ENCODE measurements at regions not wholly inside any gene's neighbourhood (a gene's known extent, or its start where the extent isn't known, plus 50 kb on each side); places are given as distances from the start of the nearest gene placed in this dataset.
"Not testable (repeated sequence)": the region's sequence is repeated elsewhere in the genome, so short reads cannot be mapped to it uniquely, and the experiment has no call there.

GRCh38 chr1:181206513-181206912 lies 118.0 kb downstream of the IER5 start:
- DNase-seq: no peak
- H3K9me3 Mint-ChIP-seq: no peaks in the 10 kb centered on the region
- H3K27me3 Mint-ChIP-seq: peaks cover 7% of the 10 kb centered on the region
- H3K4me3 Mint-ChIP-seq: no peak overlapping the region
- no peak overlapping the region for H3K27ac Mint-ChIP-seq
- H3K4me1 Mint-ChIP-seq: peaks cover 4% of the 10 kb centered on the region
- ATAC-seq: no peak

- no peak for DNase-seq
- peaks cover 8% of the 10 kb centered on the region for H3K27me3 Mint-ChIP-seq
- H3K4me3 Mint-ChIP-seq: no peak overlapping the region
- H3K27ac Mint-ChIP-seq: no peak overlapping the region
- no peak for ATAC-seq
- peaks cover 4% of the 10 kb centered on the region for H3K4me1 Mint-ChIP-seq
- H3K9me3 Mint-ChIP-seq: no peaks in the 10 kb centered on the region
Measured at GRCh38 chr1:181206979-181207790, 118.7 kb downstream of the IER5 start.

GRCh38 chr1:181208083-181208482 lies 119.6 kb downstream of the IER5 start:
- Mint-ChIP-seq H3K27ac (no peak overlapping the region), H3K4me3 (no peak overlapping the region), H3K4me1 (no peaks in the 10 kb centered on the region), H3K9me3 (no peaks in the 10 kb centered on the region), H3K27me3 (peaks cover 8% of the 10 kb centered on the region)
- ATAC-seq (no peak), DNase-seq (no peak)

DNA sequence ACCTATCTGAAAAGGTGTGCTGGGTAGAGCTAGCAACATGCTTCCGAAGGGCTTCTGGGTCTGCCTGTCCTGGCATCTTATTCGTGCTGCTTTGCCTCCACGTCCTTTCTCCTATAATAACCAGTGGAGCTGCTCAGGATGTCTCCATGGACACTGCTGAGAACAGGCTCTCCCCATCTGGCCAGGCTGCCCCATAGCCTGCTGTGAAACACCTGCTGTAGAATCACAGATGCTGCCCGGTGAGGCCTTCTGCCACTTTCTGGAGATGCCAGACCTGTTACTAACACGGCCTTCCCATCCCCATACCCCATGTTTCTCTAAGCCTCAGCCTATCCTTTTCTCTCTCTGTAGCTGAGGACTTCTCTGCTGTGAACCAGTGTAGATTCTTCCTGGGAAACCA lies 120.5 kb downstream of the IER5 start:
- H3K9me3 Mint-ChIP-seq: no peaks in the 10 kb centered on the region
- DNase-seq (no peak), ATAC-seq (no peak)
- H3K27ac Mint-ChIP-seq: no peak overlapping the region
- H3K4me3 Mint-ChIP-seq: no peak overlapping the region
- H3K4me1 Mint-ChIP-seq: no peaks in the 10 kb centered on the region
- peaks cover 8% of the 10 kb centered on the region for H3K27me3 Mint-ChIP-seq

- ATAC-seq (no peak), DNase-seq (no peak)
- no peaks in the 10 kb centered on the region for H3K4me1 Mint-ChIP-seq
- H3K9me3 Mint-ChIP-seq: no peaks in the 10 kb centered on the region
- H3K27ac Mint-ChIP-seq: peak overlapping the region in 1 of 2 donors; percentile 81
- peaks cover 8% of the 10 kb centered on the region for H3K27me3 Mint-ChIP-seq
- H3K4me3 Mint-ChIP-seq: no peak overlapping the region
Measured at GRCh38 chr1:181213056-181213455, 124.6 kb downstream of the IER5 start.

GRCh38 chr1:181216591-181216994 lies 128.1 kb downstream of the IER5 start:
- Mint-ChIP-seq H3K4me3 (no peak overlapping the region), H3K4me1 (no peaks in the 10 kb centered on the region), H3K27me3 (peaks cover under 1% of the 10 kb centered on the region), H3K9me3 (no peaks in the 10 kb centered on the region), H3K27ac (peak overlapping the region in 1 of 2 donors; percentile 43)
- ATAC-seq: no peak
- DNase-seq: no peak

DNA sequence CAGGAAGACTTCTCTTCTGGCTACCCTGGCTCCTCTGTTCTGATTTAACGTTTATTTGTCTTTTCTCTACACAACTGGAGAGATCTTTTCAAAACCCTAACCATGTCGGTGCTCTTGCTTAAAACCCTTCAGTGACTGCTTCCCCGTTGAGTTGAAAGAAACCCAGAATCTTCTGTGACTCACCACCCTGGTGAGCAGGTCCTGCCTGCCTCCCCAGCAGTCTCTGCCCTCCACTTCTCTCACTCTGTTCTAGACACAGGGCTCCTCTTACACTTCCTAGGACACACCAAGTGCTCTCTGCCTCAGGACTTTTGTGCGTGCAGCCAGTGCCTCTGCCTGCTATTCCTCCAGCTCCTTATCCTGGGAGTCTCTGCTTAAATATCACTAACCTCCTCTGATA lies 131.4 kb downstream of the IER5 start:
- Mint-ChIP-seq H3K4me3 (no peak overlapping the region), H3K9me3 (peaks cover 5 to 6% of the 10 kb centered on the region in 2 donors), H3K4me1 (no peaks in the 10 kb centered on the region), H3K27ac (no peak overlapping the region), H3K27me3 (no peaks in the 10 kb centered on the region)
- ATAC-seq (no peak), DNase-seq (no peak)

DNA sequence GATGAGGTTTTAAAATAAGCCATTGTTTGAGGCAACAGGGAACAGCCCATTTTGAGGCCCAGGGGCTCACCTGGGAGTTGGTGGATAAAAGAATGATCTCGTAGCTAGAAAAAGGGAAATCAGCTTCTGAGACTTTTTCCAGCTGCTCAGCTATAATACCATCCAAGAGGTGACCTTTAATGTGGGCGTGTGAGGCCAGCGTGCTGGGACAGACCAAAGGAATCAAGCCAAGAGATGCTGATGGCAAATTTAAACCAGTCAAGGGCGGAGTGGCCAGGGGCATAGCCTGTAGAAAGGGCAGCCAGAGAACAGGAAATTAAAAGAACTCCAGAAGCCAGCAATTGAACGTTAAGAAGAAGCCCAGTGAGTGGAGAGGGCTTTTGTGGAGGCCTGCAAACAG lies 132.6 kb downstream of the IER5 start:
- H3K4me3 Mint-ChIP-seq: no peak overlapping the region
- H3K9me3 Mint-ChIP-seq: peaks cover 5 to 7% of the 10 kb centered on the region in 2 donors
- no peaks in the 10 kb centered on the region for H3K4me1 Mint-ChIP-seq
- DNase-seq (no peak), ATAC-seq (no peak)
- H3K27me3 Mint-ChIP-seq: no peaks in the 10 kb centered on the region
- no peak overlapping the region for H3K27ac Mint-ChIP-seq

- Mint-ChIP-seq H3K27me3 (no peaks in the 10 kb centered on the region), H3K27ac (no peak overlapping the region), H3K4me3 (no peak overlapping the region), H3K4me1 (no peaks in the 10 kb centered on the region), H3K9me3 (peaks cover 5 to 18% of the 10 kb centered on the region in 2 donors)
- DNase-seq: no peak
- no peak for ATAC-seq
Measured at GRCh38 chr1:181222972-181223505, 134.5 kb downstream of the IER5 start.

- not testable (repeated sequence) for H3K27me3 Mint-ChIP-seq, ATAC-seq, H3K4me3 Mint-ChIP-seq, H3K27ac Mint-ChIP-seq, DNase-seq, H3K4me1 Mint-ChIP-seq
- H3K9me3 Mint-ChIP-seq: peaks cover 5 to 27% of the 10 kb centered on the region in 2 donors
Measured at GRCh38 chr1:181226728-181227127, 138.2 kb downstream of the IER5 start.

GRCh38 chr1:181239086-181239485 lies 150.6 kb downstream of the IER5 start:
- Mint-ChIP-seq H3K9me3 (no peaks in the 10 kb centered on the region), H3K27ac (no peak overlapping the region)

DNA sequence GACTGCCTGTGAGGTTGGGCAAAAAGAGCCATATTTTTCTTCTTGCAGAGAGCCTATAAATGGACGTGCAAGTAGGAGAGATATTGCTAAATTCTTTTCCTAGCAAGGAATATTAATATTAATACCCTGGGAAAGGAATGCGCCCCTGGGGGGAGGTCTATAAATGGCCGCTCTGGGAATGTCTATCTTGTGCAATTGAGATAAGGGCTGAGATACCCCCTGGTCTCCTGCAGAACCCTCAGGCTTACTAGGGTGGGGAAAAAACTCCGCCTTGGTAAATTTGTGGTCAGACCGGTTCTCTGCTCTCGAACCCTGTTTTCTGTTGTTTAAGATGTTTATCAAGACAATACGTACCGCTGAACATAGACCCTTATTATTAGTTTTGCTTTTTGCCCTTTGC lies 157.8 kb downstream of the IER5 start:
- not testable (repeated sequence) for H3K27me3 Mint-ChIP-seq, ATAC-seq, H3K4me3 Mint-ChIP-seq, DNase-seq, H3K27ac Mint-ChIP-seq, H3K4me1 Mint-ChIP-seq
- H3K9me3 Mint-ChIP-seq: peaks cover 15 to 23% of the 10 kb centered on the region in 2 donors

More at GRCh38 chr1:181239086-181239485, 150.6 kb downstream of the IER5 start:
- DNase-seq: no peak
- Mint-ChIP-seq H3K4me3 (no peak overlapping the region), H3K4me1 (no peaks in the 10 kb centered on the region), H3K27me3 (no peaks in the 10 kb centered on the region)
- no peak for ATAC-seq

- not testable (repeated sequence) for DNase-seq, ATAC-seq, H3K27ac Mint-ChIP-seq, H3K4me1 Mint-ChIP-seq, H3K27me3 Mint-ChIP-seq, H3K4me3 Mint-ChIP-seq
- H3K9me3 Mint-ChIP-seq: peaks cover 15 to 23% of the 10 kb centered on the region in 2 donors
Measured at GRCh38 chr1:181248361-181248760, 159.9 kb downstream of the IER5 start.

DNA sequence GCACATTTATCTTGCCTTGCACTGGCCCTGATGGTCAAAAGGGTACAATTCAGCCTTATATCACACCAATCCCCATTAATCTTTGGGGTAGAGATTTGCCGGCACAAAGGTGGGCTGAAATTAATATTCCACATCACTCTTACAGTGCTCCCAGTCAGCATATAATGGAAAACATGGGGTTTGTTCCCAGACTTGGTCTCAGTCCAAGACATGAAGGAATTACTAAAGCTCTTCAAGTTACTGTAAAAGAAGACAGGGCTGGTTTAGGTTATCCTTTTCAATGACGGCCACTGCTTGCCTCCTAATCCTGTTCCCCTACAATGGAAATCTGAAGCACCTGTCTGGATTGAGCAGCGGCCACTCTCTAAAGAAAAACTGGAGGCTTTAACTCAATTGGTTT lies 160.7 kb downstream of the IER5 start:
- Mint-ChIP-seq H3K27ac (no peak overlapping the region), H3K4me3 (no peak overlapping the region), H3K4me1 (no peaks in the 10 kb centered on the region), H3K9me3 (peaks cover 15 to 23% of the 10 kb centered on the region in 2 donors), H3K27me3 (no peaks in the 10 kb centered on the region)
- no peak for ATAC-seq
- no peak for DNase-seq

DNA sequence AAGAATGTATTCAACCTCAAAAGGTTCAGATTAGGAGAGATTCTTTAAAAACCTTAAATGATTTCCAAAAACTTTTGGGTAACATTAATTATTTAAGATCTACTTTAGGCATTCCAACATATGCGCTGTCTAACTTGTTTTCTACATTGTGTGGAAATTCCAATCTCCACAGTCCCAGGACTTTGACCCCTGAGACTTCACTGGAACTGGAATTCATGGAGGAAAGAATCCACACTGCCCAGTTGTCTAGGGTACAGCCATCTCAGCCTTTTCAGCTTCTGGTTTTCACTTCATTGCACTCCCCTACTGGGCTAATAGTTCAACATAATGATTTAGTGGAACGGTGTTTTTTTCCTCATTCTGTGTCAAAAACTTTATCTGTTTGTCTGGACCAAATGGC lies 161.5 kb downstream of the IER5 start:
- no peak overlapping the region for H3K27ac Mint-ChIP-seq
- ATAC-seq (no peak), DNase-seq (no peak)
- no peaks in the 10 kb centered on the region for H3K4me1 Mint-ChIP-seq
- H3K9me3 Mint-ChIP-seq: peaks cover 19 to 26% of the 10 kb centered on the region in 2 donors
- H3K27me3 Mint-ChIP-seq: no peaks in the 10 kb centered on the region
- no peak overlapping the region for H3K4me3 Mint-ChIP-seq

- H3K27me3 Mint-ChIP-seq: no peaks in the 10 kb centered on the region
- no peak overlapping the region for H3K27ac Mint-ChIP-seq
- H3K4me1 Mint-ChIP-seq: no peaks in the 10 kb centered on the region
- H3K4me3 Mint-ChIP-seq: no peak overlapping the region
- H3K9me3 Mint-ChIP-seq: peaks cover 23 to 31% of the 10 kb centered on the region in 2 donors
- no peak for DNase-seq
- ATAC-seq: no peak
Measured at GRCh38 chr1:181251001-181251712, 162.7 kb downstream of the IER5 start.
